GM23248 (cell line): ENCODE measurements at regions not wholly inside any gene's neighbourhood (a gene's known extent, or its start where the extent isn't known, plus 50 kb on each side); places are given as distances from the start of the nearest gene placed in this dataset.

ENCODE experiments used
- EZH2 ChIP-seq: fragments of 200-600 bp; sonication (generic); IDR thresholded peaks from 2 replicates; pipeline ENCODE4 v1.6.1; 2018; ENCODE audit warnings: antibody characterized with exemption, mild to moderate bottlenecking; ENCODE audit not compliant: insufficient read depth, poor library complexity, severe bottlenecking
- EZH2phosphoT487 ChIP-seq: fragments of 200-600 bp; sonication (generic); IDR thresholded peaks from 2 replicates; pipeline ENCODE4 v1.6.1; 2018; ENCODE audit warnings: antibody characterized with exemption, moderate library complexity, mild to moderate bottlenecking, low read depth; ENCODE audit not compliant: insufficient read depth

DNA sequence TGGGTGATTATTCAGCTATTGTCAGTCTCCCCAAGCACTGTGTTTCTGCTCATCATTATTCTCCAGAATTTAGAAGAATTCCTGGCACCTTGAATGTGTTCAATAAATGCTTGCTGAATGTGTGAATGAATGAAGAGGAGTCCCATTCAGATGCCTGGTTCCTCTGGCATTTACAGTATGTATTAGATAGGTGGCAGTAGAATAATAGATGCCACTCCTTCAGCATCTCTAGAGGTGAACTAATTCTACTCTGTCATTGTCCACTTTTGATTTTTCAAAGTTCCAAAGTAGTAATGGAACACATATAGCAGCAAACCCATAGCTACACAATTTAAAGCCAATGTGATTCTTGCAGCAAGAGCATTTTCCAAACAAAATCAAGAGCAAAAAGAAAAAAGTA lies 118.9 kb upstream of the CEP162 start:
- no peak for TF ChIP-seq EZH2
- no peak for TF ChIP-seq EZH2phosphoT487
